Endodermal cell (in vitro differentiated cells): ENCODE measurements at regions not wholly inside any gene's neighbourhood (a gene's known extent, or its start where the extent isn't known, plus 50 kb on each side); places are given as distances from the start of the nearest gene placed in this dataset.

Experiments used
- DNase-seq: peaks from one replicate; pipeline ENCODE4 v3.0.0-alpha.2; 2017
- H3K27ac ChIP-seq: 2 replicates; pipeline ENCODE4 v1.5.1; 2013; ENCODE audit warnings: mild to moderate bottlenecking, low read depth, low read length, moderate library complexity
- H3K27me3 ChIP-seq: 2 replicates; pipeline ENCODE4 v1.6.1; 2013; ENCODE audit warnings: mild to moderate bottlenecking, low read length, moderate library complexity; ENCODE audit not compliant: insufficient read depth, control insufficient read depth, poor library complexity, severe bottlenecking
- H3K36me3 ChIP-seq: 2 replicates; pipeline ENCODE4 v1.7.0; 2013; ENCODE audit warnings: mild to moderate bottlenecking, low read length, moderate library complexity; ENCODE audit not compliant: control insufficient read depth, insufficient read depth
- H3K4me1 ChIP-seq: one replicate; pipeline ENCODE4 v1.7.0; 2013; ENCODE audit warnings: low read length; ENCODE audit not compliant: control insufficient read depth, insufficient read depth
- H3K4me3 ChIP-seq: 2 replicates; pipeline ENCODE4 v1.5.1; 2013; ENCODE audit warnings: mild to moderate bottlenecking, low read length, moderate library complexity
- H3K9ac ChIP-seq: 2 replicates; pipeline ENCODE4 v1.6.1; 2013; ENCODE audit warnings: mild to moderate bottlenecking, low read length, moderate library complexity; ENCODE audit not compliant: poor library complexity, severe bottlenecking; ENCODE audit errors: extremely low read depth
- H3K9me3 ChIP-seq: 2 replicates; pipeline ENCODE4 v1.6.1; 2013; ENCODE audit warnings: mild to moderate bottlenecking, low read length, moderate library complexity; ENCODE audit not compliant: control insufficient read depth
- H3K27ac Mint-ChIP-seq: 2 replicates; pipeline ENCODE4 v1.8.0; 2020; ENCODE audit warnings: mixed read lengths
- H3K27me3 Mint-ChIP-seq: 2 replicates; pipeline ENCODE4 v1.8.0; 2021; ENCODE audit warnings: mild to moderate bottlenecking, mixed read lengths; ENCODE audit not compliant: insufficient read depth
- H3K36me3 Mint-ChIP-seq: 2 replicates; pipeline ENCODE4 v1.8.0; 2020; ENCODE audit warnings: low read depth, mixed read lengths
- H3K4me1 Mint-ChIP-seq: 2 replicates; pipeline ENCODE4 v1.8.0; 2020; ENCODE audit warnings: mixed read lengths
- H3K4me3 Mint-ChIP-seq: 2 replicates; pipeline ENCODE4 v1.8.0; 2020; ENCODE audit warnings: mild to moderate bottlenecking, moderate library complexity, mixed read lengths
- H3K9me3 Mint-ChIP-seq: 2 replicates; pipeline ENCODE4 v1.8.0; 2020; ENCODE audit warnings: mild to moderate bottlenecking, mixed read lengths
- CTCF ChIP-seq: fragments of 200-600 bp; sonication (generic); conservative IDR thresholded peaks from 2 replicates; pipeline ENCODE4 v1.5.0; 2021; ENCODE audit warnings: antibody characterized with exemption, mild to moderate bottlenecking
- WGBS, 2 experiments: methylation state at CpG; one replicate each; pipeline versions ENCODE4 v1.1.5 to v1.1.7; 2013; ENCODE audit warnings: missing lambda C conversion rate in 2 of 2, mixed read lengths in 1 of 2; ENCODE audit not compliant: insufficient coverage in 1 of 2, insufficient read length in 1 of 2; 5-methylcytosine and 5-hydroxymethylcytosine counted together

GRCh38 chr1:96025062-96025461, 696.5 kb upstream of the PTBP2 start:
- H3K36me3 Mint-ChIP-seq, result no peaks in the 10 kb centered on the region
- peaks cover 23% of the 10 kb centered on the region for H3K9me3 Mint-ChIP-seq
- H3K9ac ChIP-seq, result no peak overlapping the region
- 92% methylated on average over 1 of the region's 1 CpG; no CpG with 5 or more reads in 1 of the 2 experiments for WGBS, 2 experiments
- no peak overlapping the region for H3K27ac ChIP-seq
- no peak for DNase-seq
- H3K4me3 ChIP-seq, result no peak overlapping the region
- H3K27ac Mint-ChIP-seq, result no peak overlapping the region
- H3K4me3 Mint-ChIP-seq, result no peak overlapping the region
- TF ChIP-seq CTCF, result no peak
- no peaks in the 10 kb centered on the region for H3K27me3 Mint-ChIP-seq
- H3K36me3 ChIP-seq, result no peaks in the 10 kb centered on the region
- H3K27me3 ChIP-seq, result no peaks in the 10 kb centered on the region
- peaks cover 21% of the 10 kb centered on the region for H3K9me3 ChIP-seq
- H3K4me1 ChIP-seq, result no peaks in the 10 kb centered on the region
- no peaks in the 10 kb centered on the region for H3K4me1 Mint-ChIP-seq

GRCh38 chr1:96028071-96028470, 693.5 kb upstream of the PTBP2 start:
- H3K9me3 Mint-ChIP-seq, result peaks cover 23% of the 10 kb centered on the region
- DNase-seq, result no peak
- H3K4me3 ChIP-seq, result no peak overlapping the region
- H3K9ac ChIP-seq, result no peak overlapping the region
- no peak overlapping the region for H3K27ac Mint-ChIP-seq
- no peaks in the 10 kb centered on the region for H3K4me1 ChIP-seq
- no peaks in the 10 kb centered on the region for H3K27me3 Mint-ChIP-seq
- no peaks in the 10 kb centered on the region for H3K27me3 ChIP-seq
- H3K36me3 Mint-ChIP-seq, result no peaks in the 10 kb centered on the region
- no peak overlapping the region for H3K4me3 Mint-ChIP-seq
- no peaks in the 10 kb centered on the region for H3K4me1 Mint-ChIP-seq
- 98 to 100% methylated on average over 2 to 7 of the region's 7 CpGs for WGBS, 2 experiments
- no peak overlapping the region for H3K27ac ChIP-seq
- TF ChIP-seq CTCF, result no peak
- no peaks in the 10 kb centered on the region for H3K36me3 ChIP-seq
- peaks cover 29% of the 10 kb centered on the region for H3K9me3 ChIP-seq

GRCh38 chr1:96030312-96030711, 691.3 kb upstream of the PTBP2 start:
- H3K9ac ChIP-seq, result no peak overlapping the region
- H3K36me3 ChIP-seq, result no peaks in the 10 kb centered on the region
- H3K27ac ChIP-seq, result no peak overlapping the region
- Mint-ChIP-seq H3K27ac (no peak overlapping the region), H3K9me3 (peaks cover 23% of the 10 kb centered on the region), H3K4me1 (peaks cover 7% of the 10 kb centered on the region), H3K36me3 (no peaks in the 10 kb centered on the region), H3K4me3 (no peak overlapping the region), H3K27me3 (no peaks in the 10 kb centered on the region)
- H3K27me3 ChIP-seq, result no peaks in the 10 kb centered on the region
- WGBS, 2 experiments, result 80% methylated on average over 1 of the region's 1 CpG; no CpG with 5 or more reads in 1 of the 2 experiments
- no peaks in the 10 kb centered on the region for H3K4me1 ChIP-seq
- H3K9me3 ChIP-seq, result peaks cover 29% of the 10 kb centered on the region
- TF ChIP-seq CTCF, result no peak
- no peak for DNase-seq
- H3K4me3 ChIP-seq, result no peak overlapping the region
